IgD-negative memory B cell (primary cell): ENCODE measurements at regions not wholly inside any gene's neighbourhood (a gene's known extent, or its start where the extent isn't known, plus 50 kb on each side); places are given as distances from the start of the nearest gene placed in this dataset.
A peak's percentile ranks its signal among the peaks of the same experiment; 100 is the strongest.

ENCODE experiments used
- H3K27ac Mint-ChIP-seq, 3 donors: one replicate each; pipeline ENCODE4 v1.8.0; 2020 to 2022; ENCODE audit warnings: mild to moderate bottlenecking in 3 of 3, mixed read lengths in 3 of 3, moderate library complexity in 1 of 3
- H3K27me3 Mint-ChIP-seq: one replicate; pipeline ENCODE4 v1.8.0; 2021; ENCODE audit warnings: mixed read lengths
- H3K36me3 Mint-ChIP-seq: one replicate; pipeline ENCODE4 v1.8.0; 2020; ENCODE audit warnings: mild to moderate bottlenecking, mixed read lengths
- H3K4me1 Mint-ChIP-seq, 3 donors: one replicate each; pipeline ENCODE4 v1.8.0; 2020 to 2022; ENCODE audit warnings: mixed read lengths in 3 of 3, mild to moderate bottlenecking in 1 of 3
- H3K4me3 Mint-ChIP-seq, 4 donors: one replicate each; pipeline ENCODE4 v1.8.0; 2020 to 2022; ENCODE audit warnings: mild to moderate bottlenecking in 4 of 4, mixed read lengths in 4 of 4, moderate library complexity in 3 of 4
- H3K9me3 Mint-ChIP-seq, 3 donors: one replicate each; pipeline ENCODE4 v1.8.0; 2020 to 2021; ENCODE audit warnings: mixed read lengths in 3 of 3, mild to moderate bottlenecking in 1 of 3

GRCh38 chr4:138090918-138091676 lies 151.1 kb downstream of the SLC7A11 start:
- H3K27me3 Mint-ChIP-seq, result peaks cover 3% of the 10 kb centered on the region
- no peak overlapping the region for H3K4me3 Mint-ChIP-seq
- H3K27ac Mint-ChIP-seq, result no peak overlapping the region
- H3K9me3 Mint-ChIP-seq, result no peaks in the 10 kb centered on the region
- peaks cover 0 to 3% (median 0%) of the 10 kb centered on the region in 3 donors for H3K4me1 Mint-ChIP-seq
- peaks cover 2% of the 10 kb centered on the region for H3K36me3 Mint-ChIP-seq

- no peak overlapping the region for H3K27ac Mint-ChIP-seq
- no peak overlapping the region for H3K4me3 Mint-ChIP-seq
- peaks cover 2% of the 10 kb centered on the region for H3K36me3 Mint-ChIP-seq
- peaks cover 2% of the 10 kb centered on the region for H3K27me3 Mint-ChIP-seq
- H3K4me1 Mint-ChIP-seq, result peaks cover 0 to 3% (median 0%) of the 10 kb centered on the region in 3 donors
- H3K9me3 Mint-ChIP-seq, result no peaks in the 10 kb centered on the region
These were observed 151.8 kb downstream of the SLC7A11 start for GRCh38 chr4:138090150-138090917.

GRCh38 chr4:138088449-138089208 lies 153.5 kb downstream of the SLC7A11 start:
- H3K9me3 Mint-ChIP-seq, result no peaks in the 10 kb centered on the region
- no peak overlapping the region for H3K27ac Mint-ChIP-seq
- H3K4me3 Mint-ChIP-seq, result no peak overlapping the region
- H3K27me3 Mint-ChIP-seq, result no peaks in the 10 kb centered on the region
- peaks cover 0 to 3% (median 0%) of the 10 kb centered on the region in 3 donors for H3K4me1 Mint-ChIP-seq
- H3K36me3 Mint-ChIP-seq, result peaks cover 3% of the 10 kb centered on the region

GRCh38 chr4:138087066-138087719 lies 155.0 kb downstream of the SLC7A11 start:
- peak overlapping the region in 1 of 3 donors; percentile 31 for H3K27ac Mint-ChIP-seq
- H3K4me1 Mint-ChIP-seq, result peaks cover 0 to 3% (median 0%) of the 10 kb centered on the region in 3 donors
- no peak overlapping the region for H3K4me3 Mint-ChIP-seq
- H3K36me3 Mint-ChIP-seq, result peaks cover 2% of the 10 kb centered on the region
- no peaks in the 10 kb centered on the region for H3K27me3 Mint-ChIP-seq
- no peaks in the 10 kb centered on the region for H3K9me3 Mint-ChIP-seq

GRCh38 chr4:138086611-138087041 lies 155.5 kb downstream of the SLC7A11 start:
- H3K4me3 Mint-ChIP-seq, result no peak overlapping the region

GRCh38 chr4:138085736-138086305 lies 156.3 kb downstream of the SLC7A11 start:
- Mint-ChIP-seq H3K4me1 (peaks cover 0 to 3% (median 0%) of the 10 kb centered on the region in 3 donors), H3K9me3 (no peaks in the 10 kb centered on the region), H3K27ac (no peak overlapping the region), H3K36me3 (peaks cover 2% of the 10 kb centered on the region), H3K27me3 (no peaks in the 10 kb centered on the region), H3K4me3 (no peak overlapping the region)

More at GRCh38 chr4:138086611-138087041, 155.5 kb downstream of the SLC7A11 start:
- H3K27me3 Mint-ChIP-seq, result no peaks in the 10 kb centered on the region
- H3K4me1 Mint-ChIP-seq, result peaks cover 0 to 3% (median 0%) of the 10 kb centered on the region in 3 donors
- no peak overlapping the region for H3K27ac Mint-ChIP-seq
- peaks cover 2% of the 10 kb centered on the region for H3K36me3 Mint-ChIP-seq
- no peaks in the 10 kb centered on the region for H3K9me3 Mint-ChIP-seq

- no peak overlapping the region for H3K4me3 Mint-ChIP-seq
- H3K27ac Mint-ChIP-seq, result no peak overlapping the region
- no peaks in the 10 kb centered on the region for H3K36me3 Mint-ChIP-seq
- H3K27me3 Mint-ChIP-seq, result peaks cover 2% of the 10 kb centered on the region
- H3K9me3 Mint-ChIP-seq, result no peaks in the 10 kb centered on the region
- no peaks in the 10 kb centered on the region for H3K4me1 Mint-ChIP-seq
These were observed 163.2 kb downstream of the SLC7A11 start for GRCh38 chr4:138078751-138079520.

- Mint-ChIP-seq H3K4me3 (no peak overlapping the region), H3K27ac (no peak overlapping the region), H3K36me3 (no peaks in the 10 kb centered on the region), H3K4me1 (no peaks in the 10 kb centered on the region), H3K27me3 (peaks cover 2% of the 10 kb centered on the region), H3K9me3 (no peaks in the 10 kb centered on the region)
These were observed 163.9 kb downstream of the SLC7A11 start for GRCh38 chr4:138078253-138078652.

GRCh38 chr4:138076561-138076960 lies 165.6 kb downstream of the SLC7A11 start:
- no peaks in the 10 kb centered on the region for H3K9me3 Mint-ChIP-seq
- no peak overlapping the region for H3K27ac Mint-ChIP-seq
- H3K4me1 Mint-ChIP-seq, result no peaks in the 10 kb centered on the region
- H3K4me3 Mint-ChIP-seq, result no peak overlapping the region
- H3K36me3 Mint-ChIP-seq, result no peaks in the 10 kb centered on the region
- H3K27me3 Mint-ChIP-seq, result peaks cover 2% of the 10 kb centered on the region

GRCh38 chr4:138070816-138071215 lies 171.3 kb downstream of the SLC7A11 start:
- H3K27ac Mint-ChIP-seq, result no peak overlapping the region
- H3K9me3 Mint-ChIP-seq, result peaks cover 0 to 9% (median 0%) of the 10 kb centered on the region in 3 donors
- no peaks in the 10 kb centered on the region for H3K4me1 Mint-ChIP-seq
- no peaks in the 10 kb centered on the region for H3K27me3 Mint-ChIP-seq
- H3K36me3 Mint-ChIP-seq, result peaks cover 2% of the 10 kb centered on the region
- H3K4me3 Mint-ChIP-seq, result no peak overlapping the region

- peaks cover 2% of the 10 kb centered on the region for H3K36me3 Mint-ChIP-seq
- H3K4me1 Mint-ChIP-seq, result no peaks in the 10 kb centered on the region
- no peak overlapping the region for H3K4me3 Mint-ChIP-seq
- H3K9me3 Mint-ChIP-seq, result peaks cover 0 to 14% (median 3%) of the 10 kb centered on the region in 3 donors
- peaks cover 5% of the 10 kb centered on the region for H3K27me3 Mint-ChIP-seq
- no peak overlapping the region for H3K27ac Mint-ChIP-seq
These were observed 178.6 kb downstream of the SLC7A11 start for GRCh38 chr4:138063581-138063980.

GRCh38 chr4:138062929-138063328 lies 179.2 kb downstream of the SLC7A11 start:
- Mint-ChIP-seq H3K4me1 (no peaks in the 10 kb centered on the region), H3K9me3 (peaks cover 0 to 14% (median 3%) of the 10 kb centered on the region in 3 donors), H3K27me3 (peaks cover 5% of the 10 kb centered on the region), H3K4me3 (no peak overlapping the region), H3K27ac (no peak overlapping the region), H3K36me3 (peaks cover 2% of the 10 kb centered on the region)

- H3K4me1 Mint-ChIP-seq, result no peaks in the 10 kb centered on the region
- H3K36me3 Mint-ChIP-seq, result no peaks in the 10 kb centered on the region
- H3K9me3 Mint-ChIP-seq, result peaks cover 0 to 1% (median 0%) of the 10 kb centered on the region in 3 donors
- H3K27ac Mint-ChIP-seq, result no peak overlapping the region
- H3K27me3 Mint-ChIP-seq, result no peaks in the 10 kb centered on the region
- H3K4me3 Mint-ChIP-seq, result no peak overlapping the region
These were observed 185.6 kb downstream of the SLC7A11 start for GRCh38 chr4:138056541-138056940.

GRCh38 chr4:138055890-138056289 lies 186.3 kb downstream of the SLC7A11 start:
- H3K36me3 Mint-ChIP-seq, result no peaks in the 10 kb centered on the region
- H3K4me3 Mint-ChIP-seq, result no peak overlapping the region
- H3K27ac Mint-ChIP-seq, result no peak overlapping the region
- no peaks in the 10 kb centered on the region for H3K4me1 Mint-ChIP-seq
- H3K27me3 Mint-ChIP-seq, result no peaks in the 10 kb centered on the region
- H3K9me3 Mint-ChIP-seq, result peaks cover 0 to 1% (median 0%) of the 10 kb centered on the region in 3 donors
